Upper lobe of left lung (tissue), 4 donors: ENCODE measurements at regions not wholly inside any gene's neighbourhood (a gene's known extent, or its start where the extent isn't known, plus 50 kb on each side); places are given as distances from the start of the nearest gene placed in this dataset.

Experiments
- CTCF ChIP-seq, 6 experiments: fragments of 450-650 bp in 4 of 6; fragments of 200-600 bp in 2 of 6; sonication (generic) in 2 of 6; IDR thresholded peaks; one replicate each; pipeline ENCODE4 v1.5.1; 2016 to 2019; ENCODE audit warnings: antibody characterized with exemption in 6 of 6
- POLR2AphosphoS5 ChIP-seq, 2 donors: sonication (generic); formaldehyde crosslinking; IDR thresholded peaks; one replicate each; pipeline ENCODE4 v1.5.1; 2017; ENCODE audit warnings: antibody characterized with exemption in 2 of 2

GRCh38 chr18:2313332-2313731 is 258.0 kb downstream of the METTL4 start:
- TF ChIP-seq CTCF (IDR thresholded peaks at IDR 0.05) (no peak), POLR2AphosphoS5 (IDR thresholded peaks at IDR 0.05) (no peak)
